ENCODE measurements at regions not wholly inside any gene's neighbourhood (a gene's known extent, or its start where the extent isn't known, plus 50 kb on each side); places are given as distances from the start of the nearest gene placed in this dataset.

GRCh38 chr17:79476074-79476652 lies 134.7 kb downstream of the RBFOX3 start:
- Histone ChIP-seq H4K8ac (replicated peaks; ENCODE audit: insufficient read length, low read depth, low read length) (no peak overlapping the region), H3K9me3 (ENCODE audit: control insufficient read depth, low read depth, low read length) (no peaks in the 10 kb centered on the region), H3K56ac (ENCODE audit: insufficient read length, low read depth, low read length) (no peak overlapping the region), H2BK5ac (ENCODE audit: insufficient read length, low read length) (no peak overlapping the region), H4K5ac (ENCODE audit: insufficient read length, low read depth, low read length) (no peak overlapping the region), H2AFZ (ENCODE audit: low read length) (no peak overlapping the region), H2BK120ac (ENCODE audit: low read depth, low read length, poor library complexity, severe bottlenecking) (no peak overlapping the region), H2BK12ac (ENCODE audit: insufficient read length, low read depth, low read length) (no peak overlapping the region), H3K27me3 (ENCODE audit: insufficient read depth, low read length) (no peaks in the 10 kb centered on the region), H3K4ac (ENCODE audit: low read depth, low read length) (no peak overlapping the region), H3K27ac (ENCODE audit: insufficient read length, low read depth, low read length) (no peak overlapping the region), H3K14ac (ENCODE audit: insufficient read depth, low read length) (no peak overlapping the region), H3K23me2 (ENCODE audit: insufficient read length, low read depth, low read length, poor library complexity, severe bottlenecking) (no peaks in the 10 kb centered on the region), H4K91ac (ENCODE audit: insufficient read length, low read depth, low read length) (no peak overlapping the region), H3T11ph (ENCODE audit: low read length) (no peak overlapping the region), H3K18ac (ENCODE audit: insufficient read length, low read depth, low read length) (no peak overlapping the region), H3K23ac (ENCODE audit: insufficient read length, low read depth, low read length) (no peak overlapping the region), H4K20me1 (ENCODE audit: control insufficient read depth, insufficient read depth, insufficient read length) (no peaks in the 10 kb centered on the region), H3K79me2 (ENCODE audit: insufficient read depth, low read length) (no peaks in the 10 kb centered on the region), H2BK15ac (ENCODE audit: low read depth, low read length) (no peak overlapping the region), H3K4me2 (ENCODE audit: insufficient read depth, insufficient read length, low read length) (no peak overlapping the region), H3K9ac (ENCODE audit: extremely low read depth, insufficient read length, low read length) (no peak overlapping the region), H3K4me1 (ENCODE audit: insufficient read depth, low read length) (no peaks in the 10 kb centered on the region), H2BK20ac (ENCODE audit: low read depth, low read length, poor library complexity, severe bottlenecking) (no peak overlapping the region), H2AK5ac (ENCODE audit: insufficient read length, low read length) (no peak overlapping the region), H3K79me1 (ENCODE audit: insufficient read depth, low read depth, low read length, poor library complexity, severe bottlenecking) (no peaks in the 10 kb centered on the region)
- no peak overlapping the region for H3K4me3 Mint-ChIP-seq
- TF ChIP-seq, protein P1, sequence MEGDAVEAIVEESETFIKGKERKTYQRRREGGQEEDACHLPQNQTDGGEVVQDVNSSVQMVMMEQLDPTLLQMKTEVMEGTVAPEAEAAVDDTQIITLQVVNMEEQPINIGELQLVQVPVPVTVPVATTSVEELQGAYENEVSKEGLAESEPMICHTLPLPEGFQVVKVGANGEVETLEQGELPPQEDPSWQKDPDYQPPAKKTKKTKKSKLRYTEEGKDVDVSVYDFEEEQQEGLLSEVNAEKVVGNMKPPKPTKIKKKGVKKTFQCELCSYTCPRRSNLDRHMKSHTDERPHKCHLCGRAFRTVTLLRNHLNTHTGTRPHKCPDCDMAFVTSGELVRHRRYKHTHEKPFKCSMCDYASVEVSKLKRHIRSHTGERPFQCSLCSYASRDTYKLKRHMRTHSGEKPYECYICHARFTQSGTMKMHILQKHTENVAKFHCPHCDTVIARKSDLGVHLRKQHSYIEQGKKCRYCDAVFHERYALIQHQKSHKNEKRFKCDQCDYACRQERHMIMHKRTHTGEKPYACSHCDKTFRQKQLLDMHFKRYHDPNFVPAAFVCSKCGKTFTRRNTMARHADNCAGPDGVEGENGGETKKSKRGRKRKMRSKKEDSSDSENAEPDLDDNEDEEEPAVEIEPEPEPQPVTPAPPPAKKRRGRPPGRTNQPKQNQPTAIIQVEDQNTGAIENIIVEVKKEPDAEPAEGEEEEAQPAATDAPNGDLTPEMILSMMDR (conservative IDR thresholded peaks at IDR 0.05), result no peak; the same call in 2 of the 3 replicates
- no peaks in the 10 kb centered on the region; a peak in 1 of 5 replicates for H3K9me3 Mint-ChIP-seq
- no CpG with 5 or more reads among the region's 13 CpGs for WGBS (ENCODE audit: extremely low coverage, insufficient read length, low lambda C conversion rate)
- peaks cover 0 to 6% of the 10 kb centered on the region in 2 experiments; a peak in 2 of 4 replicates for H3K4me1 Mint-ChIP-seq
- H3K27me3 Mint-ChIP-seq (ENCODE audit: low read depth), result peaks cover 24% of the 10 kb centered on the region
- H3K27ac Mint-ChIP-seq, result no peak overlapping the region
- no peaks in the 10 kb centered on the region for H3K36me3 Mint-ChIP-seq (ENCODE audit: insufficient read depth in 1 of 3, low read depth in 3 of 3)
- peak; percentile 62 for DNase-seq

Measured in H9 (cell line).